ENCODE measurements at regions not wholly inside any gene's neighbourhood (a gene's known extent, or its start where the extent isn't known, plus 50 kb on each side); places are given as distances from the start of the nearest gene placed in this dataset.

DNA sequence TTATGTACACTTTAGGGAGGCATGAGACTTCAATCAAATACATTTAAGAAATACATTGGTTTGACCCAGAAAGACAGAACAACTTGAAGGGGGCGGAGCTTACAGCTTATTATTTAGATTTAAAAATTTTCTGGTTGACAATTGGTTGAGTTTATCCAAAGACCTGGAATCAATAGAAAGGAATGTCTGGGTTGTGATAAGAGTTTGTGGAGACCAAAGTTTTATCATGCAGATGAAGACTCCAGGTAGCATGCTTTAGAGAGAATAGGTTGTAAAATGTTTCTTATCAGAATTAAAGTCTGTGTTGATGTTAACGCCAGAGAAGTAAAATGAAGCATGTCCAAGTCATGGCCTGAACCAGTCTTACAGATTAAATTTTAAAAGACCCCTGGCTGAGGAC, 757.8 kb upstream of the ADGRB3 start:
- CTCF ChIA-PET, result no interaction called here
- DNase-seq (ENCODE audit: low read depth, low spot score), result no peak
- TF ChIP-seq, protein P1, sequence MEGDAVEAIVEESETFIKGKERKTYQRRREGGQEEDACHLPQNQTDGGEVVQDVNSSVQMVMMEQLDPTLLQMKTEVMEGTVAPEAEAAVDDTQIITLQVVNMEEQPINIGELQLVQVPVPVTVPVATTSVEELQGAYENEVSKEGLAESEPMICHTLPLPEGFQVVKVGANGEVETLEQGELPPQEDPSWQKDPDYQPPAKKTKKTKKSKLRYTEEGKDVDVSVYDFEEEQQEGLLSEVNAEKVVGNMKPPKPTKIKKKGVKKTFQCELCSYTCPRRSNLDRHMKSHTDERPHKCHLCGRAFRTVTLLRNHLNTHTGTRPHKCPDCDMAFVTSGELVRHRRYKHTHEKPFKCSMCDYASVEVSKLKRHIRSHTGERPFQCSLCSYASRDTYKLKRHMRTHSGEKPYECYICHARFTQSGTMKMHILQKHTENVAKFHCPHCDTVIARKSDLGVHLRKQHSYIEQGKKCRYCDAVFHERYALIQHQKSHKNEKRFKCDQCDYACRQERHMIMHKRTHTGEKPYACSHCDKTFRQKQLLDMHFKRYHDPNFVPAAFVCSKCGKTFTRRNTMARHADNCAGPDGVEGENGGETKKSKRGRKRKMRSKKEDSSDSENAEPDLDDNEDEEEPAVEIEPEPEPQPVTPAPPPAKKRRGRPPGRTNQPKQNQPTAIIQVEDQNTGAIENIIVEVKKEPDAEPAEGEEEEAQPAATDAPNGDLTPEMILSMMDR (IDR thresholded peaks at IDR 0.05; ENCODE audit: insufficient read depth, low read length, missing control alignments), result no peak
- POLR2A ChIA-PET, result no interaction called here
- H3K4me3 ChIP-seq (ENCODE audit: low read depth, low read length), result no peak overlapping the region

DNA sequence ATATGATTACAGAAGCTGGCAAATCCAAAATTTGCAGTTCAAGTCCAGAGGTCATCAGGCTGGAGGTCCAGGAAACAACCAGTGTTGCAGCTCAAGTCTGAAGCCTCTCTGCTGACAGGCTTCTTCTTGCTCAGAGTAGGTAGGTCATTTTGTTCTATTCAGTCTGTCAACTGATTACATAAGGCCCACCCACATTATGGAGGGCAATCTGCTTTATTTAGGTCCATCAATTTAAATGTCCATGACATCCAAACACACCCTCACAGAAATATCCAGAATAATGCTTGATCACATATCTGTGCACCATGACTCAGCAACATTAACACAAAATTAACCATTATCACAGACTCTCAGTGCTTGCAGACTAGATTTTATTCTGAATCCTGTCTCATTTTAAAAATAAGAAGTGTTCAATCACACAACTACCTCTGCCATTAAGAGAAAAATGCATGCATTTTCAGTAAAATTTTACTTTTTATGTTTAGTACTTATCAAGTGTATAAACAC, 759.2 kb upstream of the ADGRB3 start:
- CTCF ChIA-PET, result no interaction called here
- POLR2A ChIA-PET, result no interaction called here
- TF ChIP-seq, protein P1 (IDR thresholded peaks at IDR 0.05; ENCODE audit: insufficient read depth, low read length, missing control alignments), result no peak
- no peak for DNase-seq (ENCODE audit: low read depth, low spot score)
- no peak overlapping the region for H3K4me3 ChIP-seq (ENCODE audit: low read depth, low read length)

DNA sequence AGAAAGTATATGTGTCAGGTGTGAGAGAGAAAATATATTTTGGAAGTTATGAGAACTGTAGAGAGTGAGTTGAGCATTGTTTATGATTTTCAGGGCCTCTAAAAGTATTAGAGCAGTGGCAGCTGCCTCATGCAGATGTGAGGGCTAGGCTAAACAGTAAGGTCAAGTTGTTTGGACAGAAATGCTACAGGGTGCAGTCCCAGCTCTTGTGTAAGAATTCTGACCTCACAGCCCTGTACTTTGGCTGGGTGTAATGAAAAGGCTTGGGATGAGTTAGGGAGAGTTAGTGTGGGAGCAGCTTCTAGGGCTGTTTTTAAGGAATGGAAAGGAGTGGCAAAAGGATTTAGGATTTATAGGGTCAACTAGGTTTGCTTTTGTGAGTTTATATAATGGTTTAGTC, 764.8 kb upstream of the ADGRB3 start:
- ChIA-PET POLR2A (no interaction called here), CTCF (no interaction called here)
- DNase-seq (ENCODE audit: low read depth, low spot score), result no peak
- no peak overlapping the region for H3K4me3 ChIP-seq (ENCODE audit: low read depth, low read length)
- TF ChIP-seq, protein P1 (IDR thresholded peaks at IDR 0.05; ENCODE audit: insufficient read depth, low read length, missing control alignments), result no peak

DNA sequence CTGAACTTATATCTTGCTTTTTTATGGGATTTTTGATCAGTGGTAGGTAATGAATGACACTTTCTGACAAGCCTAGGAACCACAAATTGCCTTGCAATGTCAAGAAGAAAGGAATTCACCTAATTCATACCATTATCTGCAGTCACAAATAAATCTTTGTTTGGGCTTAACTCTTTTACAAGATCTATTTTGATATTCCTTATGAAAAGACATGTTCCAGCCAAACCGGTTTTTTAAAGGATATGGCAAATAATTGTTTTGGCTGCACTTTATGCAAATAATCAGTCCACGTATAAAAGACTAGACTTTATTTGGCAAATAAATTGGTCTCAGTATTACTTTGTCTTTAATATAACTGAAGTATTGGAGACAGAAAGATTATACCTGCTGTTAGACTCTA, 771.7 kb upstream of the ADGRB3 start:
- no peak overlapping the region for H3K4me3 ChIP-seq (ENCODE audit: low read depth, low read length)
- ChIA-PET CTCF (no interaction called here), POLR2A (no interaction called here)
- DNase-seq (ENCODE audit: low read depth, low spot score), result no peak
- TF ChIP-seq, protein P1 (IDR thresholded peaks at IDR 0.05; ENCODE audit: insufficient read depth, low read length, missing control alignments), result no peak

DNA sequence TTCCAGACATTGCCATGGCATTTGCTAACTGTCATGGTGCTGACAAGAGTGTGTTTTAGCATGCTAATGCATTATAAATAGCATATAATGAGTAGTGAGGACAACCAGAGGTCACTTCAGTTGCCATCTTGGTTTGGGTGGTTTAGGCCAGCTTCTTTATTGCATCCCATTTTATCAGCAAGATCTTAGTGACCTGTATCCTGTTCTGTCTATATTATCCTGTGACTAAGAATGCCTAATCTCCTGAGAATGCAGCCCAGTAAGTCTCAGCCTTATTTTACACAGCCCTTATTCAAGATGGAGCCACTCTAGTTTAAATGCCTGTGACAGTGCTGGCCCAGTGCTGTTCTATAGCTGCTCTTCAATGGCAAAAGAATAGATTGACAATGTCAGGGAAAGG, 781.0 kb upstream of the ADGRB3 start:
- TF ChIP-seq, protein P1 (IDR thresholded peaks at IDR 0.05; ENCODE audit: insufficient read depth, low read length, missing control alignments), result no peak
- no peak for DNase-seq (ENCODE audit: low read depth, low spot score)
- no peak overlapping the region for H3K4me3 ChIP-seq (ENCODE audit: low read depth, low read length)
- ChIA-PET POLR2A (no interaction called here), CTCF (no interaction called here)

DNA sequence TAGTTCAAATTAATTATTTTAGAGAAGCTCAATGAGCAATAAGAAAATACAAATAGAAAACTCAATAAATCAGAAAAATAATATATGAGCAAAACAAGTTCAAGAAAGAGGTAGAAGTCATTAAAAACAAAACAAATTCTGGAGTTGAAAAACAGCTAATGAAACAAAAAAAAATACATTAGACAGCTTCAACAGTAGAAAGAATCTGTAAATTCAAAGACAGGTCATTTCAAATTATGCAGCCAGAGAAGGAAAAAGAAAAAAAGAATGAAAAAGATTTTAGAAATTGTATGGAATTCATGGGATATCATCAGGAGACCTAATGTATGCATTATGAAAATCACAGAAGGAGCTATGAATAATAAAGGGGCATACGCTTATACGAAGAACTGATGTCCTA, 795.3 kb upstream of the ADGRB3 start:
- TF ChIP-seq, protein P1 (IDR thresholded peaks at IDR 0.05; ENCODE audit: insufficient read depth, low read length, missing control alignments), result no peak
- no peak overlapping the region for H3K4me3 ChIP-seq (ENCODE audit: low read depth, low read length)
- ChIA-PET POLR2A (no interaction called here), CTCF (no interaction called here)
- no peak for DNase-seq (ENCODE audit: low read depth, low spot score)

All from AG04449 (cell line).